HG03139 (cell line): ENCODE measurements at regions not wholly inside any gene's neighbourhood (a gene's known extent, or its start where the extent isn't known, plus 50 kb on each side); places are given as distances from the start of the nearest gene placed in this dataset.
"Not testable (repeated sequence)": the region's sequence is repeated elsewhere in the genome, so short reads cannot be mapped to it uniquely, and the experiment has no call there.

ENCODE experiments used
- ATAC-seq: cut with Tn5 transposase; IDR thresholded peaks from one replicate; pipeline ENCODE4 v1.9.1; 2021; ENCODE audit not compliant: unreplicated experiment

- no peak for ATAC-seq
These were observed 197.2 kb downstream of the GRXCR1 start for GRCh38 chr4:43089730-43090129.

- no peak for ATAC-seq
These were observed 210.5 kb downstream of the GRXCR1 start for GRCh38 chr4:43103048-43103447.

GRCh38 chr4:43112139-43112538 is 219.6 kb downstream of the GRXCR1 start:
- no peak for ATAC-seq

DNA sequence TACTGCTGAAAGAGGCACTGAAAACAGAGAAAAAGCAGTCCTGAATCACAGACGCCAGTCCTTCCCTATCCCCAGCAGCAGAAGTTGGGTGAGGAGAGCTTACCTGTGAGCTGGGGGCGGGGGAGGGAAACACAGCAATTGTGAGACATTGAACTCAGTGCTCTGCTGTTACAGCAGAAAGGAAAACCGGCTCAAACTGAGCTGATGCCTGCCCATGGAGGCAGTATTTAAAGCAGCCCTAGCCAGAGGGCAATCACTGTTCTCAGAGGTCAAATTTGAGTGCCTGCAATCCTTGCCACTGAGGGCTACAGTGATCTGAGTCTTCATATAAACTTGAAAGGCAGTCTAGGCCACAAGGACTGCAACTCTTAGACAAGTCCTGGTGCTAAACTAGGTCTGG is 220.7 kb downstream of the GRXCR1 start:
- no peak for ATAC-seq

- ATAC-seq, result no peak
These were observed 234.1 kb downstream of the GRXCR1 start for GRCh38 chr4:43126595-43126994.

DNA sequence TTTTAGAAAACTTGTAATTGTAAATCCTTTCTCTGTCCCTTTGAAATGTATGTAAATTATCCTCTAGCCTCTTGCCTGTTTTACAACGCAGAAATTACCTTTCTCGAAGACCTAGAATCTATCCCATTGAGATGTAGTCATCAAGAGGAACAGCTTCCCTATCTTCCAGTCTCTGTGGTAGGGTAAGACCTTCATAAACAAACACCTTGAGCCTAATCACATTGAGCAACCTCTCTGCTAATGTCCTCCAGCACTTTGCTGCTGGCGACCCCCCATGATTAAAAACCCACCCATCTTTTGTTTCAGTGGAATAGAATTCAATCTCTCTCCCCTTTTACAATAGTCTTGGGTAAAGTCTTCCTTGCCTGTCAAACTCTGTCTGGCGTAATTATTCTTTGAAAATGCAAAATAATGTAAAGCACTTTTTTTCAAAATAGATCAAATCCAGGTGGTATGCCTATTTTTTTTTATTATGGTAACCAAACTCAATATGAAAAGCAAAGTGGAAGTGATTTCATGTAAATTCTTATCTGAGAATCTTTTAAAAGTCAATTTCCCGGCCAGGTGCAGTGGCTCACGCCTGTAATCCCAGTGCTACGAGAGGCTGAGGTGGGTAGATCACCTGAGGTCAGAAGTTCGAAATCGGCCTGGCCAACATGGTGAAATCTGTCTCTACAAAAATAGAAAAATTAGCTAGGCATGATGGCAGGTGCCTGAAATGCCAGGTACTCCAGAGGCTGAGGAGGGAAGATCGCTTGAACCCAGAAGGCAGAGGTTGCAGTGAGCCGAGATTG is 237.9 kb downstream of the GRXCR1 start:
- ATAC-seq, result no peak

- ATAC-seq, result peak; percentile 88
These were observed 239.6 kb downstream of the GRXCR1 start for GRCh38 chr4:43132010-43132582.

DNA sequence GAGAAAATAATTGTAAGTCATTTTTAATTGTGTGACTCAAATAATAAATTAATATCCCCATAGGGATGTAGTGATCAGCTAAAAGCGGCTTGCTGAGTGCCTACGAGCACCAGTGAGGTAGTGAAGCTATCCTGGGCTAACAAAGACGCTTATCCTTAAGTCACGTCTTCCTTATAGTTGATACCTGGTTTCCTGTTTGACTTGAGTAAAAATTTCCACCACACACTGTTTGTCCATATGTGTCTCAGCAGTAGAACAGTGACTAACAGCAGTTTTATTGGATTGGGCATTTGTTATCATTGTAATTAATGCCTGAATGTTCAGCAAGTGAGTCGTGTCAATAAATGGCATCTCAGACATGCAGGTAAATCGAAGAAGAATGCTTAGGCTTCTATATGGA is 241.1 kb downstream of the GRXCR1 start:
- ATAC-seq, result no peak

DNA sequence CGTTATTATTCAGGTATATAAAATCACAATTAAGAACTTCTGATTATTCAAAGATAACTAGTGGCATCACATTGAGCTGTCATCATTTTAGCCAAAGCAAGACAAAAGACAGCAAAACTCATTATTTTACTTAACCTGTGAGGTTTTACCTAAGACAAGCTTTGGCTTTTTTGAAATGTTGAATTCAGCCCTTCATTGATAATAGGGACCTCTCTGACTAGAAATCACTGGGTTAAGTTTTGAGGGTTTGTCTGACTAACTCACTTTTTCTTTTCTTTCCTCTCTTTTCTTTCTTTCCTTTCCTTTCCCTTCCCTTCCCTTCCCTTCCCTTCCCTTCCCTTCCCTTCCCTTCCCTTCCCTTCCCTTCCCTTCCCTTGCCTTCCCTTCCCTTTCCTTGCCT is 244.2 kb downstream of the GRXCR1 start:
- ATAC-seq, result no peak

- no peak for ATAC-seq
These were observed 253.7 kb downstream of the GRXCR1 start for GRCh38 chr4:43146198-43146597.

- ATAC-seq, result no peak
These were observed 256.0 kb downstream of the GRXCR1 start for GRCh38 chr4:43148481-43148880.

GRCh38 chr4:43163101-43163792 is 270.7 kb downstream of the GRXCR1 start:
- no peak for ATAC-seq

DNA sequence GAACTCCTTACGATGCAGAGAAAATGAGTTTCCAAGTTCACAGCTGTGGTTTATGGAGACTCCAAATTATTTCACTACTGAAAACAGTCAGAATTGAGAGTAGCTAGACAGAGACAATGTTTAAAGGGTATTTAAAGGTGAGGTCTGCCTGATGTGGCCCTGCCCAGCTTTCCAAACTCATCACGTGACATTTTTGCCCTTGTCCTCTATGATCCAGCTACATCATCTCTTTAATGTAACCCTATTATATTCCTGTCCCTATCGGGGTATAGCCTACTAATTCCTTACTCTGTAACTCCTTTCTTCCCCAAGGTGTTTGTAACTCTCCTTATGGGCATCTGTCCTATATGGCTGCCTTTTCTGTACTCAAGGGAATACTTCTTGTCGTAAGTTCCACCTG is 297.2 kb downstream of the GRXCR1 start:
- no peak for ATAC-seq

DNA sequence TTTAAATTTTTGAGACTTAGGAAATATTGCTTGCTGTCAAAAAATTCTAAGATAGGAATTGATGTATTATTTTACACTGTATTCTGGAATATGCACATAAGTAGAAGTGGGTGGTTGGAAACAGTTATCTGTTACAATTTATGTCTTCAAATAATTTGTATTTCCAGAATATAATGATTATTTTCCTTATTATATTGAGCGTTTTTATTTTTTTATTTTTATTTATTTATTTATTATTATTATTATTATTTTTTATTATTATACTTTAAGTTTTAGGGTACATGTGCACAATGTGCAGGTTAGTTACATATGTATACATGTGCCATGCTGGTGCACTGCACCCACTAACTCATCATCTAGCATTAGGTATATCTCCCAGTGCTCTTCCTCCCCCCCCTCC is 320.1 kb downstream of the GRXCR1 start:
- not testable (repeated sequence) for ATAC-seq

- no peak for ATAC-seq
These were observed 331.3 kb downstream of the GRXCR1 start for GRCh38 chr4:43223820-43224219.

DNA sequence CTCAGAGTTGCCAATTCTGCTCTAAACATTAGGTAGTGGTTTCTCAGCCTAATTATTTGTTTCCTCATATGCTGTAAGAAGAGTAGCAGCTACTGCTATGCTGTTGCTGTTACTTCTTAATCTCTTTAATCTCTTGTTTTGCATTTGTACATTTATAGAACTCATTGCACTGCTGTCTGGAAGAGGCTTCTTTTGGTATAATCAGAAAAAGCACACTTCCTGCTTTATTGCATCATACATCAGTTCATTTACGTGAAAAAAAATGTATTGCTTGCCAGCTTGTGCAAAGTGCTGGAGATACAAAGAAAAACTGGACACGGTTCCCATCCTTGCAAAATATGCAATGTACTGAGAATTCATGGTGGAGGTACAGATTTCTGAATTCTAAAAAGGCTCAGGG is 332.0 kb downstream of the GRXCR1 start:
- ATAC-seq, result no peak

DNA sequence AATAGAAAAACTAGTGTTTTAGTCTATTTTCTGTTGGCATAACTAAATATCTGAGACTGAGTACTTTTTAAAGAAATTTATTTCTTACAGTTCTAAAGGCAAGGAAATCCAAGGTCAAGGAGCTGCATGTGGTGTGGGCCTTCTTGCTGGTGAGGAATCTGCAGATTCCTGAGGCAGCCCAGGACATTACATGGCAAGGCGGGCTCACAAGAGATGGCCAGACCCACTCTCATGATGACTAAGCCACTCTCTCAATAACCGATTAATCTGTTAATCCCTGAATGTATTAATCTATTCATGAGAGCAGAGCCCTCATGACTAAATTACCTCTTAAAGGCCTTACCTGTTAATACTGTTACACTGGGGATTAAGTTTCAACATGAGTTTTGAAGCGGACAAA is 340.8 kb downstream of the GRXCR1 start:
- no peak for ATAC-seq

GRCh38 chr4:43234626-43235415 is 342.3 kb downstream of the GRXCR1 start:
- no peak for ATAC-seq

- no peak for ATAC-seq
These were observed 345.5 kb downstream of the GRXCR1 start for GRCh38 chr4:43238008-43238407.

GRCh38 chr4:43238585-43238984 is 346.1 kb downstream of the GRXCR1 start:
- no peak for ATAC-seq

DNA sequence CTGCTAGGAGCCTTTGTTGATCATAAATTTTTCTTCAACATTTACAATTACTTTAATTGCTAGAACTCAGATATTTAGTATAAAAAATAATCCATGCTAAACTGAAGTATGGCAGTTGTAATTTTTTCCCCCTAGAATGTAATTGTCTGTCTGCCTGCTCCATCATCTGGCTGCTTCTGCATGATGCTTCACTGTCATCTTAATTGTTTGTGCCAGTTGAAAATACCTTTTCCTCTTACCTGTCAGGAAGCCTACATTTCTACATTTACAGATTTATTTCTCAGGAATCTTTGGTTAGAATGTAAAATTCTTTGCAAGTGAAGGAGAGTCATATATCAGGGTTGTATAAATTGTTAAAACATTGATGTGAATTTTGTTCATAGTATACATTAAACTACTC is 348.6 kb downstream of the GRXCR1 start:
- ATAC-seq, result no peak
